GM23338 (cell line): ENCODE measurements at regions not wholly inside any gene's neighbourhood (a gene's known extent, or its start where the extent isn't known, plus 50 kb on each side); places are given as distances from the start of the nearest gene placed in this dataset.

Source experiments
- ATAC-seq: fragments of 200-7000 bp; cut with Tn5 transposase; 3 replicates; pipeline ENCODE4 v1.9.1; 2020
- DNase-seq: peaks from one replicate; pipeline ENCODE4 v3.0.0-alpha.2; 2015; ENCODE audit warnings: low spot score
- H2AFZ ChIP-seq: fragments of 200-600 bp; sonication (generic); 2 replicates; pipeline ENCODE4 v1.8.0; 2016; ENCODE audit warnings: antibody characterized with exemption, mild to moderate bottlenecking, moderate library complexity
- H3F3A ChIP-seq: fragments of 200-600 bp; sonication (generic); replicated peaks from 2 replicates; pipeline ENCODE4 v1.8.0; 2017; ENCODE audit warnings: antibody characterized with exemption, mixed run types, low read depth
- H3K27ac ChIP-seq: fragments of 200-600 bp; sonication (generic); 2 replicates; pipeline ENCODE4 v1.6.1; 2016; ENCODE audit warnings: low read depth
- H3K27me3 ChIP-seq: fragments of 200-600 bp; sonication (generic); 2 replicates; pipeline ENCODE4 v1.8.0; 2016; ENCODE audit warnings: mild to moderate bottlenecking, mixed run types, moderate library complexity; ENCODE audit not compliant: insufficient read depth
- H3K36me3 ChIP-seq: fragments of 200-600 bp; sonication (generic); 2 replicates; pipeline ENCODE4 v1.8.0; 2016; ENCODE audit warnings: mild to moderate bottlenecking; ENCODE audit not compliant: insufficient read depth
- H3K4me1 ChIP-seq: fragments of 200-600 bp; sonication (generic); 2 replicates; pipeline ENCODE4 v1.8.0; 2016; ENCODE audit warnings: mild to moderate bottlenecking, moderate library complexity; ENCODE audit not compliant: insufficient read depth
- H3K4me2 ChIP-seq: fragments of 200-600 bp; sonication (generic); 2 replicates; pipeline ENCODE4 v1.7.1; 2017; ENCODE audit warnings: mixed run types
- H3K4me3 ChIP-seq: fragments of 200-600 bp; sonication (generic); 2 replicates; pipeline ENCODE4 v1.6.1; 2016; ENCODE audit warnings: mixed run types
- H3K79me2 ChIP-seq: fragments of 200-600 bp; sonication (generic); replicated peaks from 2 replicates; pipeline ENCODE4 v1.8.0; 2017; ENCODE audit warnings: mild to moderate bottlenecking; ENCODE audit not compliant: insufficient read depth
- H3K9me2 ChIP-seq: fragments of 200-600 bp; sonication (generic); 2 replicates; pipeline ENCODE4 v1.8.0; 2017; ENCODE audit not compliant: insufficient read depth
- H4K20me1 ChIP-seq: fragments of 200-600 bp; sonication (generic); replicated peaks from 2 replicates; pipeline ENCODE4 v1.8.0; 2017; ENCODE audit warnings: mild to moderate bottlenecking; ENCODE audit not compliant: insufficient read depth
- H3K27ac Mint-ChIP-seq: 2 replicates; pipeline ENCODE4 v1.8.0; 2020; ENCODE audit warnings: inconsistent platforms, mild to moderate bottlenecking, moderate library complexity, mixed read lengths
- H3K27me3 Mint-ChIP-seq: 3 replicates; pipeline ENCODE4 v1.8.0; 2022; ENCODE audit warnings: low read depth, mild to moderate bottlenecking, moderate library complexity, mixed read lengths, inconsistent platforms; ENCODE audit not compliant: insufficient read depth, poor library complexity
- H3K36me3 Mint-ChIP-seq: 3 replicates; pipeline ENCODE4 v1.8.0; 2021; ENCODE audit warnings: low read depth, mild to moderate bottlenecking, inconsistent platforms, moderate library complexity, mixed read lengths
- H3K4me1 Mint-ChIP-seq: 3 replicates; pipeline ENCODE4 v1.8.0; 2020; ENCODE audit warnings: mild to moderate bottlenecking, inconsistent platforms, mixed read lengths
- H3K4me3 Mint-ChIP-seq: 3 replicates; pipeline ENCODE4 v1.8.0; 2021; ENCODE audit warnings: moderate library complexity, mild to moderate bottlenecking, inconsistent platforms, mixed read lengths
- H3K9me3 Mint-ChIP-seq: 3 replicates; pipeline ENCODE4 v1.8.0; 2020; ENCODE audit warnings: moderate library complexity, mild to moderate bottlenecking, inconsistent platforms, mixed read lengths
- CREB1 ChIP-seq: fragments of 250-450 bp; sonication (Bioruptor Pico); IDR thresholded peaks from 2 replicates; pipeline ENCODE4 v1.5.0; 2020; ENCODE audit warnings: low read depth, mild to moderate bottlenecking, moderate library complexity
- EZH2 ChIP-seq: fragments of 200-600 bp; sonication (generic); IDR thresholded peaks from one replicate; pipeline ENCODE4 v1.8.0; 2017; ENCODE audit warnings: antibody characterized with exemption, mild to moderate bottlenecking, low read depth; ENCODE audit not compliant: unreplicated experiment
- EZH2phosphoT487 ChIP-seq: fragments of 200-600 bp; sonication (generic); IDR thresholded peaks from one replicate; pipeline ENCODE4 v1.8.1; 2018; ENCODE audit warnings: antibody characterized with exemption; ENCODE audit not compliant: unreplicated experiment
- JUNB ChIP-seq: IDR thresholded peaks from one replicate; pipeline ENCODE4 v1.6.1; 2016; ENCODE audit warnings: antibody characterized with exemption; ENCODE audit not compliant: unreplicated experiment
- NANOG ChIP-seq: IDR thresholded peaks from 2 replicates; pipeline ENCODE4 v1.6.1; 2016; ENCODE audit warnings: antibody characterized with exemption, borderline replicate concordance
- POLR2AphosphoS5 ChIP-seq: IDR thresholded peaks from 2 replicates; pipeline ENCODE4 v1.6.1; 2016; ENCODE audit warnings: antibody characterized with exemption, low read depth
- STAT1 ChIP-seq: IDR thresholded peaks from one replicate; pipeline ENCODE4 v1.6.1; 2016; ENCODE audit warnings: antibody characterized with exemption; ENCODE audit not compliant: unreplicated experiment
- ZNF331 ChIP-seq: fragments of 250-450 bp; sonication (Bioruptor Pico); IDR thresholded peaks from 2 replicates; pipeline ENCODE4 v1.5.0; 2020; ENCODE audit warnings: low read depth, mild to moderate bottlenecking, moderate library complexity
- TF ChIP-seq, protein P1 (sequence below): IDR thresholded peaks from one replicate; pipeline ENCODE4 v1.6.1; 2018; ENCODE audit warnings: antibody characterized with exemption; ENCODE audit not compliant: unreplicated experiment
- TF ChIP-seq, protein P2 (sequence below): IDR thresholded peaks from 2 replicates; pipeline ENCODE4 v1.6.1; 2016; ENCODE audit warnings: antibody characterized with exemption
- TF ChIP-seq, protein P3 (sequence below): fragments of 250-450 bp; sonication (Bioruptor Pico); IDR thresholded peaks from 2 replicates; pipeline ENCODE4 v1.5.0; 2020; ENCODE audit warnings: mild to moderate bottlenecking, moderate library complexity

DNA sequence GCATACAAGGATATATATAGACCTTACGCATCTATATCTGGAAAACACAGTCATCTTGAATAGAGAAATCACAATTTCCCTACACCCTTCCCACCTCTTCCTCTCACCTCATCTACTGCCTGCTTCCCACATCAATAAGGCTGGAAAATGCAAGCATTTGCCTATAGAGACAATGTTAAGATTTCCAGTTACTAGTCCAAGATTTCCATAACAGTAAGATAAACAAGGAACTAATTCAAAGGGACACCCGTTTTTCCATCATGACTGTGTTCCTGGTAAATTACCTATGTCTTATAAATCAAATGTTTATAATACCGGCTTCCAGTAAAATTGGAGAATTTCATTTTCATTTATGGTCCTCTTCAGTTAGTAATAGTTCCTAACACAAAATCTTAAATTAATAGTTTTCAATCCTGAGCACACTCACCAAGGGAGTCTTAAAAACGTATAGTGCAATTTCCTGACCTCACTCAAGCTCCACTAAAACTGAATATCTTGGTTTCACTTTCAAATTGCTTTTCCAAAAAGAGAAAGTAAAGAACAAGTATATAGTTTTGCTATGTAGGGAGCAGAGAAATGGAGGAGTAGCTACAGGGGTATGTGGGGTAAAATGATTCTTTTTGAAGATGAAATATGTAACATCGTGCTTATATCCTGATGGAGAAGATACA, 398.7 kb downstream of the PLPP3 start (continued):
- TF ChIP-seq, protein P1, sequence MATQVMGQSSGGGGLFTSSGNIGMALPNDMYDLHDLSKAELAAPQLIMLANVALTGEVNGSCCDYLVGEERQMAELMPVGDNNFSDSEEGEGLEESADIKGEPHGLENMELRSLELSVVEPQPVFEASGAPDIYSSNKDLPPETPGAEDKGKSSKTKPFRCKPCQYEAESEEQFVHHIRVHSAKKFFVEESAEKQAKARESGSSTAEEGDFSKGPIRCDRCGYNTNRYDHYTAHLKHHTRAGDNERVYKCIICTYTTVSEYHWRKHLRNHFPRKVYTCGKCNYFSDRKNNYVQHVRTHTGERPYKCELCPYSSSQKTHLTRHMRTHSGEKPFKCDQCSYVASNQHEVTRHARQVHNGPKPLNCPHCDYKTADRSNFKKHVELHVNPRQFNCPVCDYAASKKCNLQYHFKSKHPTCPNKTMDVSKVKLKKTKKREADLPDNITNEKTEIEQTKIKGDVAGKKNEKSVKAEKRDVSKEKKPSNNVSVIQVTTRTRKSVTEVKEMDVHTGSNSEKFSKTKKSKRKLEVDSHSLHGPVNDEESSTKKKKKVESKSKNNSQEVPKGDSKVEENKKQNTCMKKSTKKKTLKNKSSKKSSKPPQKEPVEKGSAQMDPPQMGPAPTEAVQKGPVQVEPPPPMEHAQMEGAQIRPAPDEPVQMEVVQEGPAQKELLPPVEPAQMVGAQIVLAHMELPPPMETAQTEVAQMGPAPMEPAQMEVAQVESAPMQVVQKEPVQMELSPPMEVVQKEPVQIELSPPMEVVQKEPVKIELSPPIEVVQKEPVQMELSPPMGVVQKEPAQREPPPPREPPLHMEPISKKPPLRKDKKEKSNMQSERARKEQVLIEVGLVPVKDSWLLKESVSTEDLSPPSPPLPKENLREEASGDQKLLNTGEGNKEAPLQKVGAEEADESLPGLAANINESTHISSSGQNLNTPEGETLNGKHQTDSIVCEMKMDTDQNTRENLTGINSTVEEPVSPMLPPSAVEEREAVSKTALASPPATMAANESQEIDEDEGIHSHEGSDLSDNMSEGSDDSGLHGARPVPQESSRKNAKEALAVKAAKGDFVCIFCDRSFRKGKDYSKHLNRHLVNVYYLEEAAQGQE = no peak
- TF ChIP-seq CREB1 (no peak), EZH2phosphoT487 (no peak), JUNB (no peak)
- TF ChIP-seq, protein P2, sequence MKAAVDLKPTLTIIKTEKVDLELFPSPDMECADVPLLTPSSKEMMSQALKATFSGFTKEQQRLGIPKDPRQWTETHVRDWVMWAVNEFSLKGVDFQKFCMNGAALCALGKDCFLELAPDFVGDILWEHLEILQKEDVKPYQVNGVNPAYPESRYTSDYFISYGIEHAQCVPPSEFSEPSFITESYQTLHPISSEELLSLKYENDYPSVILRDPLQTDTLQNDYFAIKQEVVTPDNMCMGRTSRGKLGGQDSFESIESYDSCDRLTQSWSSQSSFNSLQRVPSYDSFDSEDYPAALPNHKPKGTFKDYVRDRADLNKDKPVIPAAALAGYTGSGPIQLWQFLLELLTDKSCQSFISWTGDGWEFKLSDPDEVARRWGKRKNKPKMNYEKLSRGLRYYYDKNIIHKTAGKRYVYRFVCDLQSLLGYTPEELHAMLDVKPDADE = no peak

DNA sequence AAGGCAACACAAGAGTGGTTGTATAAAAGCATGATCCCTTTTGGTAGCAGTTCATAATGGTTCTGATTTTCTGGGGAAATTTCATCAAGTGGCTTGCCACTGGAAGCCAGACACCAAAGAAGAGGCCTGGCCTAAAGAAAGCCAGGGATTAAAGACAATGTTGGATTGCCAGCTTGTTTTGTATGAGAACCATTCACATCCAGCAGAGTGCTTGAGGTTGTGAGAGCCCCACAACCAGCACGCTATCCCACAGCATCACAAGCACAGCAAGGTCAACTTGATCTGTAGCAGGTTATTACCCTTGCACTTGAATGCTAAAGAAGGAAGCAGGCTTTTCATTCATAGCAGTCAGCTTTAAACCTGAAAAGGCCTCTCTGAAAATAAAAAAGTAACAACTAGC, 399.8 kb downstream of the PLPP3 start:
- no peaks in the 10 kb centered on the region for H3K79me2 ChIP-seq
- no peak overlapping the region for H3K4me3 ChIP-seq
- no peaks in the 10 kb centered on the region for H3F3A ChIP-seq
- H3K27ac Mint-ChIP-seq = no peak overlapping the region
- H3K36me3 Mint-ChIP-seq = no peaks in the 10 kb centered on the region
- no peaks in the 10 kb centered on the region for H3K36me3 ChIP-seq
- no peaks in the 10 kb centered on the region for H3K27me3 ChIP-seq
- H4K20me1 ChIP-seq = no peaks in the 10 kb centered on the region
- H3K4me3 Mint-ChIP-seq = no peak overlapping the region
- no peaks in the 10 kb centered on the region; the same call in 2 of the 3 replicates for H3K4me1 Mint-ChIP-seq
- 0 out of 2 replicates have a peak overlapping the region, but pooled peaks have one; percentile 13 for H3K4me2 ChIP-seq
- peaks cover 6% of the 10 kb centered on the region; the same call in 1 of the 2 replicates for H3K9me2 ChIP-seq
- ATAC-seq (peak; percentile 60), DNase-seq (no peak)
- peaks cover 28% of the 10 kb centered on the region for H3K4me1 ChIP-seq
- no peaks in the 10 kb centered on the region for H3K9me3 Mint-ChIP-seq
- no peaks in the 10 kb centered on the region for H3K27me3 Mint-ChIP-seq
- H3K27ac ChIP-seq = no peak overlapping the region
- no peak overlapping the region; the same call in 1 of the 2 replicates for H2AFZ ChIP-seq
- TF ChIP-seq EZH2 (no peak), EZH2phosphoT487 (no peak), NANOG (no peak), STAT1 (no peak), ZNF331 (CRISPR knock-in tag) (no peak), POLR2AphosphoS5 (no peak), CREB1 (no peak)
- TF ChIP-seq, protein P2 = no peak
- TF ChIP-seq, protein P3, sequence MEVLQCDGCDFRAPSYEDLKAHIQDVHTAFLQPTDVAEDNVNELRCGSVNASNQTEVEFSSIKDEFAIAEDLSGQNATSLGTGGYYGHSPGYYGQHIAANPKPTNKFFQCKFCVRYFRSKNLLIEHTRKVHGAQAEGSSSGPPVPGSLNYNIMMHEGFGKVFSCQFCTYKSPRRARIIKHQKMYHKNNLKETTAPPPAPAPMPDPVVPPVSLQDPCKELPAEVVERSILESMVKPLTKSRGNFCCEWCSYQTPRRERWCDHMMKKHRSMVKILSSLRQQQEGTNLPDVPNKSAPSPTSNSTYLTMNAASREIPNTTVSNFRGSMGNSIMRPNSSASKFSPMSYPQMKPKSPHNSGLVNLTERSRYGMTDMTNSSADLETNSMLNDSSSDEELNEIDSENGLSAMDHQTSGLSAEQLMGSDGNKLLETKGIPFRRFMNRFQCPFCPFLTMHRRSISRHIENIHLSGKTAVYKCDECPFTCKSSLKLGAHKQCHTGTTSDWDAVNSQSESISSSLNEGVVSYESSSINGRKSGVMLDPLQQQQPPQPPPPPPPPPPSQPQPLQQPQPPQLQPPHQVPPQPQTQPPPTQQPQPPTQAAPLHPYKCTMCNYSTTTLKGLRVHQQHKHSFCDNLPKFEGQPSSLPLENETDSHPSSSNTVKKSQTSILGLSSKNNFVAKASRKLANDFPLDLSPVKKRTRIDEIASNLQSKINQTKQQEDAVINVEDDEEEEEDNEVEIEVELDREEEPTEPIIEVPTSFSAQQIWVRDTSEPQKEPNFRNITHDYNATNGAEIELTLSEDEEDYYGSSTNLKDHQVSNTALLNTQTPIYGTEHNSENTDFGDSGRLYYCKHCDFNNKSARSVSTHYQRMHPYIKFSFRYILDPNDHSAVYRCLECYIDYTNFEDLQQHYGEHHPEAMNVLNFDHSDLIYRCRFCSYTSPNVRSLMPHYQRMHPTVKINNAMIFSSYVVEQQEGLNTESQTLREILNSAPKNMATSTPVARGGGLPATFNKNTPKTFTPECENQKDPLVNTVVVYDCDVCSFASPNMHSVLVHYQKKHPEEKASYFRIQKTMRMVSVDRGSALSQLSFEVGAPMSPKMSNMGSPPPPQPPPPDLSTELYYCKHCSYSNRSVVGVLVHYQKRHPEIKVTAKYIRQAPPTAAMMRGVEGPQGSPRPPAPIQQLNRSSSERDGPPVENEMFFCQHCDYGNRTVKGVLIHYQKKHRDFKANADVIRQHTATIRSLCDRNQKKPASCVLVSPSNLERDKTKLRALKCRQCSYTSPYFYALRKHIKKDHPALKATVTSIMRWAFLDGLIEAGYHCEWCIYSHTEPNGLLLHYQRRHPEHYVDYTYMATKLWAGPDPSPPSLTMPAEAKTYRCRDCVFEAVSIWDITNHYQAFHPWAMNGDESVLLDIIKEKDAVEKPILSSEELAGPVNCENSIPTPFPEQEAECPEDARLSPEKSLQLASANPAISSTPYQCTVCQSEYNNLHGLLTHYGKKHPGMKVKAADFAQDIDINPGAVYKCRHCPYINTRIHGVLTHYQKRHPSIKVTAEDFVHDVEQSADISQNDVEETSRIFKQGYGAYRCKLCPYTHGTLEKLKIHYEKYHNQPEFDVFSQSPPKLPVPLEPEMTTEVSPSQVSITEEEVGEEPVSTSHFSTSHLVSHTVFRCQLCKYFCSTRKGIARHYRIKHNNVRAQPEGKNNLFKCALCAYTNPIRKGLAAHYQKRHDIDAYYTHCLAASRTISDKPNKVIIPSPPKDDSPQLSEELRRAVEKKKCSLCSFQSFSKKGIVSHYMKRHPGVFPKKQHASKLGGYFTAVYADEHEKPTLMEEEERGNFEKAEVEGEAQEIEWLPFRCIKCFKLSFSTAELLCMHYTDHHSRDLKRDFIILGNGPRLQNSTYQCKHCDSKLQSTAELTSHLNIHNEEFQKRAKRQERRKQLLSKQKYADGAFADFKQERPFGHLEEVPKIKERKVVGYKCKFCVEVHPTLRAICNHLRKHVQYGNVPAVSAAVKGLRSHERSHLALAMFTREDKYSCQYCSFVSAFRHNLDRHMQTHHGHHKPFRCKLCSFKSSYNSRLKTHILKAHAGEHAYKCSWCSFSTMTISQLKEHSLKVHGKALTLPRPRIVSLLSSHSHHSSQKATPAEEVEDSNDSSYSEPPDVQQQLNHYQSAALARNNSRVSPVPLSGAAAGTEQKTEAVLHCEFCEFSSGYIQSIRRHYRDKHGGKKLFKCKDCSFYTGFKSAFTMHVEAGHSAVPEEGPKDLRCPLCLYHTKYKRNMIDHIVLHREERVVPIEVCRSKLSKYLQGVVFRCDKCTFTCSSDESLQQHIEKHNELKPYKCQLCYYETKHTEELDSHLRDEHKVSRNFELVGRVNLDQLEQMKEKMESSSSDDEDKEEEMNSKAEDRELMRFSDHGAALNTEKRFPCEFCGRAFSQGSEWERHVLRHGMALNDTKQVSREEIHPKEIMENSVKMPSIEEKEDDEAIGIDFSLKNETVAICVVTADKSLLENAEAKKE (CRISPR knock-in tag) = no peak
